IMR-90 (cell line): ENCODE measurements at regions not wholly inside any gene's neighbourhood (a gene's known extent, or its start where the extent isn't known, plus 50 kb on each side); places are given as distances from the start of the nearest gene placed in this dataset.

Source experiments
- ATAC-seq: fragments of 200-7000 bp; cut with Tn5 transposase; 2 replicates; pipeline ENCODE4 v1.9.1; 2020; ENCODE audit warnings: low read depth, mild to moderate bottlenecking, moderate library complexity
- BruUV-seq: library from RNA; stranded (reverse); fragments of 400-500 nt; replicated peaks from 2 replicates; lab custom pipeline; 2021; lab: Mats Ljungman, UMichigan
- CTCF ChIA-PET: fragments of 300-600 bp; formaldehyde crosslinking; extraction: SDS; loops from one replicate; lab custom pipeline; 2021; ENCODE audit warnings: antibody characterized with exemption; lab: Yijun Ruan, JAX
- POLR2A ChIA-PET: fragments of 300-600 bp; sonication (Branson Sonifier 250); formaldehyde crosslinking; loops from one replicate; lab custom pipeline; 2022; ENCODE audit warnings: antibody characterized with exemption; ENCODE audit not compliant: unreplicated experiment; lab: Charles Lee
- DNase-seq: peaks from one replicate; pipeline ENCODE4 v3.0.0; 2013
- H2AFZ ChIP-seq: replicated peaks from 2 replicates; pipeline ENCODE3; 2013; ENCODE audit warnings: low read length, mild to moderate bottlenecking; ENCODE audit not compliant: poor library complexity
- H2AK5ac ChIP-seq: 2 replicates; pipeline ENCODE4 v1.6.1; 2013; ENCODE audit warnings: low read depth, low read length, inconsistent platforms
- H2AK9ac ChIP-seq: replicated peaks from 2 replicates; pipeline ENCODE3; 2013; ENCODE audit warnings: mild to moderate bottlenecking, low read depth, low read length, moderate library complexity; ENCODE audit not compliant: poor library complexity
- H2BK120ac ChIP-seq: 2 replicates; pipeline ENCODE4 v1.6.1; 2013; ENCODE audit warnings: low read depth, low read length, inconsistent platforms
- H2BK15ac ChIP-seq: 3 replicates; pipeline ENCODE4 v1.6.1; 2013; ENCODE audit warnings: low read depth, low read length, inconsistent platforms
- H2BK20ac ChIP-seq: 2 replicates; pipeline ENCODE4 v1.6.1; 2013; ENCODE audit warnings: low read depth, mild to moderate bottlenecking, inconsistent platforms, low read length, moderate library complexity
- H2BK5ac ChIP-seq: 2 replicates; pipeline ENCODE4 v1.6.1; 2013; ENCODE audit warnings: mild to moderate bottlenecking, low read depth, low read length, inconsistent platforms; ENCODE audit not compliant: poor library complexity, severe bottlenecking
- H3K14ac ChIP-seq: replicated peaks from 2 replicates; pipeline ENCODE4 v1.6.1; 2013; ENCODE audit warnings: low read depth, low read length, inconsistent platforms
- H3K18ac ChIP-seq: 2 replicates; pipeline ENCODE4 v1.6.1; 2013; ENCODE audit warnings: low read depth, low read length, control low read depth
- H3K23ac ChIP-seq: 2 replicates; pipeline ENCODE4 v1.6.1; 2013; ENCODE audit warnings: low read depth, low read length, inconsistent platforms
- H3K27ac ChIP-seq: 2 replicates; pipeline ENCODE4 v1.5.1; 2013; ENCODE audit warnings: mild to moderate bottlenecking, control low read depth, low read length; ENCODE audit not compliant: insufficient read depth
- H3K27me3 ChIP-seq: 2 replicates; pipeline ENCODE4 v1.6.1; 2013; ENCODE audit warnings: low read length; ENCODE audit not compliant: control insufficient read depth, insufficient read depth
- H3K36me3 ChIP-seq: 2 replicates; pipeline ENCODE4 v1.6.1; 2013; ENCODE audit warnings: low read length, mixed read lengths; ENCODE audit not compliant: control insufficient read depth, insufficient read depth
- H3K4ac ChIP-seq: 2 replicates; pipeline ENCODE4 v1.6.1; 2013; ENCODE audit warnings: low read depth, low read length, inconsistent platforms
- H3K4me1 ChIP-seq: 2 replicates; pipeline ENCODE4 v1.6.1; 2013; ENCODE audit warnings: low read length, mixed read lengths; ENCODE audit not compliant: control insufficient read depth, insufficient read depth
- H3K4me2 ChIP-seq: 2 replicates; pipeline ENCODE4 v1.6.1; 2013; ENCODE audit warnings: low read depth, mild to moderate bottlenecking, control low read depth, low read length, moderate library complexity
- H3K4me3 ChIP-seq: 2 replicates; pipeline ENCODE4 v1.5.1; 2013; ENCODE audit warnings: low read depth, mild to moderate bottlenecking, control low read depth, low read length, moderate library complexity; ENCODE audit not compliant: insufficient read depth
- H3K56ac ChIP-seq: 2 replicates; pipeline ENCODE4 v1.6.1; 2013; ENCODE audit warnings: low read length, inconsistent platforms; ENCODE audit not compliant: insufficient read depth; ENCODE audit errors: extremely low read depth
- H3K79me1 ChIP-seq, 2 experiments: 2 replicates each; pipeline ENCODE4 v1.6.1; 2013; ENCODE audit warnings: low read length in 2 of 2, inconsistent platforms in 1 of 2, low read depth in 1 of 2
- H3K9ac ChIP-seq: 2 replicates; pipeline ENCODE4 v1.6.1; 2013; ENCODE audit warnings: low read depth, low read length, control low read depth
- H3K9me1 ChIP-seq: 2 replicates; pipeline ENCODE4 v1.6.1; 2013; ENCODE audit warnings: low read length, inconsistent platforms; ENCODE audit not compliant: insufficient read depth
- H3K9me3 ChIP-seq: 2 replicates; pipeline ENCODE4 v1.6.1; 2013; ENCODE audit warnings: low read length; ENCODE audit not compliant: control insufficient read depth, insufficient read depth
- H4K20me1 ChIP-seq: 2 replicates; pipeline ENCODE4 v1.6.1; 2013; ENCODE audit warnings: low read length, inconsistent platforms; ENCODE audit not compliant: insufficient read depth
- H4K5ac ChIP-seq: 2 replicates; pipeline ENCODE4 v1.6.1; 2013; ENCODE audit warnings: mild to moderate bottlenecking, low read depth, low read length, control low read depth
- H4K8ac ChIP-seq, 2 experiments: 2 replicates each; pipeline ENCODE4 v1.6.1; 2013; ENCODE audit warnings: low read depth in 2 of 2, low read length in 2 of 2, control low read depth in 1 of 2, inconsistent platforms in 1 of 2
- H4K91ac ChIP-seq: 2 replicates; pipeline ENCODE4 v1.6.1; 2013; ENCODE audit warnings: low read depth, low read length, inconsistent platforms; ENCODE audit not compliant: insufficient read depth
- BHLHE40 ChIP-seq: fragments of 150-350 bp; IDR thresholded peaks from 2 replicates; pipeline ENCODE4 v1.6.1; 2016; ENCODE audit warnings: mild to moderate bottlenecking, low read depth, low read length
- CEBPB ChIP-seq: IDR thresholded peaks from 2 replicates; pipeline ENCODE4 v1.6.1; 2012; ENCODE audit warnings: low read depth, low read length, improper control_type of control experiment
- MAFK ChIP-seq: IDR thresholded peaks from 2 replicates; pipeline ENCODE4 v1.6.1; 2012; ENCODE audit warnings: low read depth, low read length, improper control_type of control experiment
- MXI1 ChIP-seq: IDR thresholded peaks from 2 replicates; pipeline ENCODE4 v1.6.1; 2012; ENCODE audit warnings: low read depth, mild to moderate bottlenecking, low read length, moderate library complexity, borderline replicate concordance
- RCOR1 ChIP-seq: IDR thresholded peaks from 2 replicates; pipeline ENCODE4 v1.6.1; 2012; ENCODE audit warnings: mild to moderate bottlenecking, low read length, improper control_type of control experiment; ENCODE audit not compliant: insufficient replicate concordance
- RFX5 ChIP-seq: IDR thresholded peaks from 2 replicates; pipeline ENCODE4 v1.8.0; 2012; ENCODE audit warnings: low read depth, mild to moderate bottlenecking, low read length, moderate library complexity
- WGBS, 2 experiments: methylation state at CpG; one replicate each; pipeline versions ENCODE4 v1.1.5 to v1.1.7; 2013; ENCODE audit warnings: missing lambda C conversion rate in 2 of 2; ENCODE audit not compliant: insufficient read length in 1 of 2; ENCODE audit errors: extremely low coverage in 2 of 2; 5-methylcytosine and 5-hydroxymethylcytosine counted together
- dilution Hi-C: fragments of 300-500 bp; cut with HindIII; formaldehyde crosslinking; loops from one replicate; pipeline ENCODE4 v1.14.3; 2018; ENCODE audit warnings: low sequenced_read_pairs; ENCODE audit not compliant: unreplicated experiment
- in situ Hi-C: fragments of 300-500 bp; cut with MboI; formaldehyde crosslinking; loops from 3 replicates; pipeline ENCODE4 v1.14.3; 2019; ENCODE audit warnings: low sequenced_read_pairs, inconsistent platforms, mixed read lengths
- intact Hi-C: fragments of 100-400 bp; cut with micrococcal nuclease; formaldehyde crosslinking; loops from 2 replicates; pipeline ENCODE4 v1.10.0; 2022

DNA sequence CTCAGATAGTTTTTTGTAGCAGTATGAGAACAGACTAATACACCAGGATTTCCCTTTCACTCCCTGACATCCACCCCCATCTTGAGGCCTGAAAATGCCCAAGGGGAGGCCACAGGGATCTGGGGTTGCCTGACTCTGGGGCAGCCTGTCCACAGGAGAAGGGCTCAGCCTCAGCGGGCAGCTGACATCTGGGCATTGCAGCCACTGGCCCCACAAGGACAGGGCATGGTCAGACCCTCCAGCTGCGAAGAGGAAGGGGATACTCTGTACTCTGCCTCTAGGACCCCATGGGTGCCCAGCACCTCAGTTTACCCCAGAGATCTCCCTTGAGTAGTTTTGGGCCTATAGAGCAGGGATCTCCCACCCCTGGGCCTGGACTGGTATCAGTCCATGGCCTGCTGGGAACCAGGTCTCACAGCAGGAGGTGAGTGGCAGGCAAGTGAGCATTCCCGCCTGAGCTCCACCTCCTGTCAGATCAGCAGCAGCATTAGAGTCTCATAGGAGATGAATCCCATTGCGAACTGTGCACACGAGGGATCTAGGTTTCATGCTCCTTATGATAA is 138.9 kb downstream of the HMX1 start:
- Histone ChIP-seq H3K56ac (no peak overlapping the region), H3K4me1 (no peaks in the 10 kb centered on the region), H4K5ac (no peak overlapping the region), H3K27me3 (no peaks in the 10 kb centered on the region), H2BK120ac (no peak overlapping the region), H3K23ac (no peak overlapping the region), H3K4ac (no peak overlapping the region), H3K18ac (no peak overlapping the region), H2AFZ (no peak overlapping the region), H3K27ac (no peak overlapping the region), H3K9ac (no peak overlapping the region), H4K8ac (no peak overlapping the region), H2BK15ac (no peak overlapping the region), H3K14ac (no peak overlapping the region), H3K9me1 (no peaks in the 10 kb centered on the region), H2AK9ac (no peak overlapping the region), H2BK5ac (no peak overlapping the region), H3K79me1 (no peaks in the 10 kb centered on the region), H3K4me3 (no peak overlapping the region), H3K4me2 (no peak overlapping the region), H3K9me3 (peaks cover 6% of the 10 kb centered on the region; the same call in 1 of the 2 replicates), H4K20me1 (no peaks in the 10 kb centered on the region), H2AK5ac (no peak overlapping the region), H4K91ac (no peak overlapping the region), H2BK20ac (no peak overlapping the region), H3K36me3 (no peaks in the 10 kb centered on the region)
- BruUV-seq: no TSS peak
- TF ChIP-seq RCOR1 (no peak), MXI1 (no peak), RFX5 (no peak), BHLHE40 (no peak), MAFK (no peak), CEBPB (no peak)
- DNase-seq: no peak
- CTCF ChIA-PET: no interaction called here
- no CpG with 5 or more reads among the region's 5 CpGs for WGBS, 2 experiments
- dilution Hi-C loops: no loop called here
- ATAC-seq: no peak
- intact Hi-C loops: no loop called here
- in situ Hi-C loops: no loop called here
- POLR2A ChIA-PET: no interaction called here
